ENCODE measurements at regions not wholly inside any gene's neighbourhood (a gene's known extent, or its start where the extent isn't known, plus 50 kb on each side); places are given as distances from the start of the nearest gene placed in this dataset.

DNA sequence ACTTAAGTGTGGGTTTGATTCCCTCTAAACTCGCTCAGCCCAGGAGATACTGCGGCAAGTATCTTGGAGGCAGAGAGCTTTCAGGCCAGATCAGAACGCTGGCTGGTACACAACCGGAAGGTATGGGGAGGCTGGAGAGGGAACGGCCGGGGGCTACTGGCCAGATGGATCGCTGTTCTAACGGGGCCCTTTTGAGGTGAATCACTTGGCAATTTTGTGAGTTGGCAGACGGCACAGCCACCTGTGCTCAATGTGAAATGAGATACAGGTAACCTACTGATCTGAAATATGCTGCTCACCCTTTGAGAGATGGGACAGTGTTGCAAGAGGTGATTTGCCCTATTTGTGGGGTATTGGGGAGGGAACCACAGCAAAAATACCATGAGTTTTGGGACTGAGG lies 622.9 kb upstream of the RBFOX1 start:
- ChIA-PET CTCF (no interaction called here), POLR2A (no interaction called here)
- H3K4me3 ChIP-seq (ENCODE audit: low read depth, low read length), result no peak overlapping the region
- DNase-seq (ENCODE audit: low read depth, low spot score), result no peak
- TF ChIP-seq, protein P1, sequence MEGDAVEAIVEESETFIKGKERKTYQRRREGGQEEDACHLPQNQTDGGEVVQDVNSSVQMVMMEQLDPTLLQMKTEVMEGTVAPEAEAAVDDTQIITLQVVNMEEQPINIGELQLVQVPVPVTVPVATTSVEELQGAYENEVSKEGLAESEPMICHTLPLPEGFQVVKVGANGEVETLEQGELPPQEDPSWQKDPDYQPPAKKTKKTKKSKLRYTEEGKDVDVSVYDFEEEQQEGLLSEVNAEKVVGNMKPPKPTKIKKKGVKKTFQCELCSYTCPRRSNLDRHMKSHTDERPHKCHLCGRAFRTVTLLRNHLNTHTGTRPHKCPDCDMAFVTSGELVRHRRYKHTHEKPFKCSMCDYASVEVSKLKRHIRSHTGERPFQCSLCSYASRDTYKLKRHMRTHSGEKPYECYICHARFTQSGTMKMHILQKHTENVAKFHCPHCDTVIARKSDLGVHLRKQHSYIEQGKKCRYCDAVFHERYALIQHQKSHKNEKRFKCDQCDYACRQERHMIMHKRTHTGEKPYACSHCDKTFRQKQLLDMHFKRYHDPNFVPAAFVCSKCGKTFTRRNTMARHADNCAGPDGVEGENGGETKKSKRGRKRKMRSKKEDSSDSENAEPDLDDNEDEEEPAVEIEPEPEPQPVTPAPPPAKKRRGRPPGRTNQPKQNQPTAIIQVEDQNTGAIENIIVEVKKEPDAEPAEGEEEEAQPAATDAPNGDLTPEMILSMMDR (IDR thresholded peaks at IDR 0.05; ENCODE audit: insufficient read depth, low read length, missing control alignments), result no peak

DNA sequence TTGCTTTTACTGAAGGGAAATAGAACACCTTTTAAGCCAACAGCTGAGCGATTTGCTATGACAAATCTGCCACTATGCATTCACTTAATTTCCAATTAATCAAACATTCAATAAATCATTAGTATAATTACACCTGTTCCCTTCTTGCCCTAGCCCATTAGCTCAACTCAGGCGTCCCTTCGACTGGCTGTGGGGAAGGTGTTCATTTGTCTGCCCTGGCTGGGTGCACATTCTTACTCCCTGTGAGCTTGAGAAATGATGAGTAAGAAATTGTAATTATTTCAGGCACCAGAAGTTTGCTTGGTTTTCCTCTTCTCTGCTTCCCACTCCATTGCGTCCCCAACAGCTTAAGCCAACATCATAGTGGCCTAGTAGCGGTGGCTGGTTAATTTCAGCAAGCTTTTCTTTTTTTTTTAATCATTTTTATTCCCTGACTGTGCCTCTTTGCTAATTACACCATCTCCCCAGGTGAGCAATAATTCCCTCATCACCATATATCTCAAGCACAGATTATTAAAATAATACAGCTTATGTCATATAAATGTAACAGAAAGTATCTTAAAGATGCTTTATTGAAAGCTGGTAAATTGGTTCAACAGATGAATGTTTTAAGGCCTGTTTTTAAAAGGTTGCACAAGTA lies 623.9 kb upstream of the RBFOX1 start:
- H3K4me3 ChIP-seq (ENCODE audit: low read depth, low read length), result no peak overlapping the region
- ChIA-PET CTCF (no interaction called here), POLR2A (no interaction called here)
- TF ChIP-seq, protein P1 (IDR thresholded peaks at IDR 0.05; ENCODE audit: insufficient read depth, low read length, missing control alignments), result no peak
- DNase-seq (ENCODE audit: low read depth, low spot score), result no peak

DNA sequence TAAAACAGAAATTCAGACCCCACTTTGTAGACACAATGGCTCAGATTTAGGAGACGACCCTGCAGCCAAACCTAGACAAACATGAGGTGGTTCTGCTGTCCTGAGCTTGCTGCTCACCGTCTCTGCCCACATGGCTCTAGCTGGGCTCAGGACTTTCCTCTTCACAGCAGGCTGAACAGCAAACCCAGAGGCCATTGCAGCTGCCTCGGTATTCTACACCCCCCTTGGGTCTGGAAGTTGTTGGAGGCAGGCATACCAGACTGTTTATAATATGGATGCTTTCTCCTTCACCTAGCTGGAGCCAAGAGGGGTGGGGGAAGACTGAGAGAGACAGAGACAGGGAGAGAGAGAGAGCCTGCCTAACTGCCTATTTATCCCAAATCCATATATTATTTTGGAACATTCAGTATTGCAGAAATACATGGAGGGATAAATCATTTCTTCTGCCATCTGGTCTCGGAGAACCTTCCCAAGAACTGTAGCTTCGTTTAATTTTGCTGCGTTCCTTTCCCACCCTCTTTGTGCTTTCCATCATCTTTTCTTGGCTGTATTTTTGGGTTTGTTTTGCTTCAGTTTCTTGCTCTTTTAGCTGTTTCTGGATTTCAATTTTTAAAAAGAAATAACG lies 628.2 kb upstream of the RBFOX1 start:
- TF ChIP-seq, protein P1 (IDR thresholded peaks at IDR 0.05; ENCODE audit: insufficient read depth, low read length, missing control alignments), result no peak
- CTCF ChIA-PET, result no interaction called here
- no peak for DNase-seq (ENCODE audit: low read depth, low spot score)
- POLR2A ChIA-PET, result no interaction called here
- H3K4me3 ChIP-seq (ENCODE audit: low read depth, low read length), result no peak overlapping the region

DNA sequence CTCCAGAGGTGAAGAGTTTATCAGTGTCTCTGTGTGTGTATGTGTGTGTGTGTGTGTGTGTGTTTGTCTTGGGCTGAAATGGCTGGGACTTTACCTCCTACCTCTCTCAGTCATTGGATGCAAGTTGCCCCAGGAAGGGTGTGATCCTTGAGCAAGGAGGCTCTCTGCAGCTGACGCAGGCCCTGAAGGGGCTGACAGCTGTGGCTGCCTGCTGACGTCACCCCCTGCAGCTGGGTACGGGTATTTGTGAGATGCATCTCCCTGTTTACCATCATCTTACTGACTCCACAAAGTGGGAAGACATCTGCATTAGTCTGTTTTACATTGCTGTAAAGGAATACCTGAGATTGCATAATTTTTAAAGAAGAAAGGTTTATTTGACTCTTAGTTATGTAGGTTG lies 631.5 kb upstream of the RBFOX1 start:
- H3K4me3 ChIP-seq (ENCODE audit: low read depth, low read length), result no peak overlapping the region
- no peak for DNase-seq (ENCODE audit: low read depth, low spot score)
- TF ChIP-seq, protein P1 (IDR thresholded peaks at IDR 0.05; ENCODE audit: insufficient read depth, low read length, missing control alignments), result no peak
- ChIA-PET CTCF (no interaction called here), POLR2A (no interaction called here)

DNA sequence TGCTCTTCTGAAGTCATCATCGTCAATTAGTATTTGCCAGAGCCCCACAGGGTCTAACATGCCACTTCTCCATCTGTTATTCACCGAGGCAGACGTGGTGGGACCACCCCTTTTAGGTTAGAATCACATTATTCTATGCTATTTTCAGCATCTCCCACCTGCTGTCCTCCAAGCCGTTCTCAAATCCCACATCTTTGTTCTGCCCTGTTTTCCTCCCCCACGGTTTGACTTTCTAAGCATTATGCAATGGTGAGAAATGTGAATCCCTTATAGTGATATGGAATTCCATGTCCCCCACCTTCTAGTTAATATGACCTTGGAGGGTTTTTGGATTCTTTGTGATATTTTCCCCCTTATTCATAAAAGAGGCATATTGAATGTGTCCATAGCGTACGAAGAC lies 634.1 kb upstream of the RBFOX1 start:
- no peak for DNase-seq (ENCODE audit: low read depth, low spot score)
- POLR2A ChIA-PET, result no interaction called here
- TF ChIP-seq, protein P1 (IDR thresholded peaks at IDR 0.05; ENCODE audit: insufficient read depth, low read length, missing control alignments), result no peak
- no peak overlapping the region for H3K4me3 ChIP-seq (ENCODE audit: low read depth, low read length)
- CTCF ChIA-PET, result interaction anchor here (0.6 kb wide), 1 partner anchor 23 kb away, joined by 3 read pairs; no protein-coding TSS in a partner anchor

DNA sequence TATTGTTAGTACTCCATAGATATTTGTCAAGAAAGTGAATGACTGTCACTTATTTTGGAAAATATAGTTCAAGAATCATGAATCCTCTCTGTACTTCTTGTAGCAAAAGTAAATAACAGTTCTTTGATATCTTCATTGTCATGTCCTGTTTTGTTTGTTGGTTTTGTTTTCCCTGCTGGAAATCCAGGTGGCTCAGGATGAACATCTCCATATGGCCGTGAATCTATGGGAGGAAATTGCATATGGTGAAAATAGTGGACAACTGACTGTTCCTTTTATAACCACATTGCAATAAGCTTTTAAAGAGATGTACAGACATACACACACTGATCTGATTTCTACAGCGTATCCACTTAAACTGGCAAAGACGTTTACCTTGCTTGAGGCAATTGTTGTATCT lies 637.0 kb upstream of the RBFOX1 start:
- TF ChIP-seq, protein P1 (IDR thresholded peaks at IDR 0.05; ENCODE audit: insufficient read depth, low read length, missing control alignments), result no peak
- POLR2A ChIA-PET, result no interaction called here
- CTCF ChIA-PET, result no interaction called here
- DNase-seq (ENCODE audit: low read depth, low spot score), result no peak
- no peak overlapping the region for H3K4me3 ChIP-seq (ENCODE audit: low read depth, low read length)

Measured in AG04449 (cell line).